ENCODE measurements at regions not wholly inside any gene's neighbourhood (a gene's known extent, or its start where the extent isn't known, plus 50 kb on each side); places are given as distances from the start of the nearest gene placed in this dataset.
"Not testable (repeated sequence)": the region's sequence is repeated elsewhere in the genome, so short reads cannot be mapped to it uniquely, and the experiment has no call there.

DNA sequence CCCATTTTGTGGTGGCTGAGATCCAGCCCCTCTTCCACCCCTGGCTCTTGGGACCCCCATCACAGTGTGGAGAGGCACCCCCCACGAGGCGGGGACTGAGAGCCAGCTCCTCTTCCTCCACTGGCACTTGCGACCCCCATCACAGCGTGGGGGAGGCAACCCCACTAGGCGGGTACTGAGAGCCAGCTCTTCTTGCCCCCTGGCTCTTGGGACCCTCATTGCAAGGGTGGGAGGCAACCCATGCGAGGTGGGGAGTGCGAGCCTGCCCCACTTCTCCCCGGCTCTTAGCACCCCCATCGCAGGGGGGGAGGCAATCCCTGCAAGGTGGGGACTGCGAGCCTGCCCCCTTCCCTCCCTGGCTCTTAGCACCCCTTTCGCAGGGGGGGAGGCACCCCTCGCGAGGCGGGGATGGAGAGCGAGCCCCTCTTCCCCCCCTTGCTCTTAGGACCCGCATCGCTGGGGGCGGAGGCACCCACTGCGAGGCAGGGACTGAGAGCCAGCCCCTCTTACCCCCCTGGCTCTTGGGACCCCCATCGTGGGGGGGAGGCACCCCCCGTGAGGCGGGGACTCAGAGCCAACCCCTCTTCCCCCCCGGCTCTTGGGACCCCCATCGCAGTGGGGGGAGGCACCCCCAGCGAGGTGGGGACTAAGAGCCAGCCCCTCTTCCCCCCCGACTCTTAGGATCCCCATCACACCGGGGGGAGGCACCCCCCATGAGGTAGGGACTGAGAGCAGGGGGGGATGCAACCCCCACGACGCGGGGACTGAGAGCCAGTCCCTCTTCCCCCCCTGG is 364.6 kb upstream of the SPRY2 start:
- TF ChIP-seq, protein P1, sequence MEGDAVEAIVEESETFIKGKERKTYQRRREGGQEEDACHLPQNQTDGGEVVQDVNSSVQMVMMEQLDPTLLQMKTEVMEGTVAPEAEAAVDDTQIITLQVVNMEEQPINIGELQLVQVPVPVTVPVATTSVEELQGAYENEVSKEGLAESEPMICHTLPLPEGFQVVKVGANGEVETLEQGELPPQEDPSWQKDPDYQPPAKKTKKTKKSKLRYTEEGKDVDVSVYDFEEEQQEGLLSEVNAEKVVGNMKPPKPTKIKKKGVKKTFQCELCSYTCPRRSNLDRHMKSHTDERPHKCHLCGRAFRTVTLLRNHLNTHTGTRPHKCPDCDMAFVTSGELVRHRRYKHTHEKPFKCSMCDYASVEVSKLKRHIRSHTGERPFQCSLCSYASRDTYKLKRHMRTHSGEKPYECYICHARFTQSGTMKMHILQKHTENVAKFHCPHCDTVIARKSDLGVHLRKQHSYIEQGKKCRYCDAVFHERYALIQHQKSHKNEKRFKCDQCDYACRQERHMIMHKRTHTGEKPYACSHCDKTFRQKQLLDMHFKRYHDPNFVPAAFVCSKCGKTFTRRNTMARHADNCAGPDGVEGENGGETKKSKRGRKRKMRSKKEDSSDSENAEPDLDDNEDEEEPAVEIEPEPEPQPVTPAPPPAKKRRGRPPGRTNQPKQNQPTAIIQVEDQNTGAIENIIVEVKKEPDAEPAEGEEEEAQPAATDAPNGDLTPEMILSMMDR (IDR thresholded peaks at IDR 0.05; ENCODE audit: unreplicated experiment) = no peak
- no peak overlapping the region for H3K27ac Mint-ChIP-seq (ENCODE audit: low read depth, unreplicated experiment)
- intact Hi-C loops (cut with micrococcal nuclease) = no loop called here
- no peaks in the 10 kb centered on the region for H3K9me3 Mint-ChIP-seq (ENCODE audit: unreplicated experiment)
- no peaks in the 10 kb centered on the region for H3K27me3 Mint-ChIP-seq (ENCODE audit: insufficient read depth, unreplicated experiment)
- no TSS peak for BruUV-seq (replicated peaks)
- no peaks in the 10 kb centered on the region for H3K4me1 Mint-ChIP-seq (ENCODE audit: insufficient read depth, unreplicated experiment)
- ChIA-PET POLR2A (no interaction called here), CTCF (no interaction called here)
- DNase-seq (ENCODE audit: unreplicated experiment) = no peak
- H3K36me3 Mint-ChIP-seq (ENCODE audit: insufficient read depth, unreplicated experiment) = no peaks in the 10 kb centered on the region
- no peak overlapping the region for H3K4me3 Mint-ChIP-seq (ENCODE audit: unreplicated experiment)

- no TSS peak for BruUV-seq (replicated peaks)
- POLR2A ChIA-PET = no interaction called here
Observed at GRCh38 chr13:80704369-80704768, 363.4 kb upstream of the SPRY2 start.

DNA sequence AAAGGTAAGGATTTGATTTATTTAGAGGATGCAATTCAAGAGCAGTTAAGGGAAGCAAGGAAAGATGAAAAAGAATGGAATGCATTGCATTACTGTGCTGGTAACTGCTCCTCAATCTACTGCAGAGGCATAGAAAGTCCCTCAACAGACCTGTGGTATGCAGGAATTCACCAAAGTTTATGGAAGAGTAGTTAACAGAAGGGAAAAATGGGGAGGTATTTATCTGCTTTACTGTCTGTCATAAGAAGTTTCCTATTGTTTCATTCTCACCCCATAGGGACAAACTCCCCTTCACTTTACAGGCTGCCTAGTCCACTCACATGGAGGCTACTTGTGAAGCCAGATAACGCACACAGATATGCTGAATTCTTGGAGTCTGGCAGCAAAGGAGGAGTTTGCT is 354.9 kb upstream of the SPRY2 start:
- Mint-ChIP-seq H3K27ac (ENCODE audit: low read depth, unreplicated experiment) (no peak overlapping the region), H3K36me3 (ENCODE audit: insufficient read depth, unreplicated experiment) (no peaks in the 10 kb centered on the region), H3K4me3 (ENCODE audit: unreplicated experiment) (no peak overlapping the region), H3K27me3 (ENCODE audit: insufficient read depth, unreplicated experiment) (no peaks in the 10 kb centered on the region), H3K4me1 (ENCODE audit: insufficient read depth, unreplicated experiment) (no peaks in the 10 kb centered on the region), H3K9me3 (ENCODE audit: unreplicated experiment) (peaks cover 22% of the 10 kb centered on the region)
- ChIA-PET CTCF (interaction anchor here (0.6 kb wide), 1 partner anchor 658 kb away, joined by 3 read pairs; no protein-coding TSS in a partner anchor), POLR2A (no interaction called here)
- DNase-seq (ENCODE audit: unreplicated experiment) = no peak
- intact Hi-C loops (cut with micrococcal nuclease) = no loop called here
- TF ChIP-seq, protein P1 (IDR thresholded peaks at IDR 0.05; ENCODE audit: unreplicated experiment) = no peak
- BruUV-seq (replicated peaks) = no TSS peak

More at GRCh38 chr13:80704369-80704768, 363.4 kb upstream of the SPRY2 start:
- CTCF ChIA-PET = no interaction called here
- no peaks in the 10 kb centered on the region for H3K36me3 Mint-ChIP-seq (ENCODE audit: insufficient read depth, unreplicated experiment)
- H3K4me1 Mint-ChIP-seq (ENCODE audit: insufficient read depth, unreplicated experiment) = no peaks in the 10 kb centered on the region
- H3K9me3 Mint-ChIP-seq (ENCODE audit: unreplicated experiment) = no peaks in the 10 kb centered on the region
- TF ChIP-seq, protein P1 (IDR thresholded peaks at IDR 0.05; ENCODE audit: unreplicated experiment) = no peak
- DNase-seq (ENCODE audit: unreplicated experiment) = no peak
- H3K4me3 Mint-ChIP-seq (ENCODE audit: unreplicated experiment) = no peak overlapping the region
- H3K27ac Mint-ChIP-seq (ENCODE audit: low read depth, unreplicated experiment) = no peak overlapping the region
- intact Hi-C loops (cut with micrococcal nuclease) = no loop called here
- H3K27me3 Mint-ChIP-seq (ENCODE audit: insufficient read depth, unreplicated experiment) = no peaks in the 10 kb centered on the region

GRCh38 chr13:80691814-80692213 is 350.9 kb upstream of the SPRY2 start:
- H3K36me3 Mint-ChIP-seq (ENCODE audit: insufficient read depth, unreplicated experiment); H3K4me3 Mint-ChIP-seq (ENCODE audit: unreplicated experiment); H3K27me3 Mint-ChIP-seq (ENCODE audit: insufficient read depth, unreplicated experiment); intact Hi-C loops (cut with micrococcal nuclease); CTCF ChIA-PET; DNase-seq (ENCODE audit: unreplicated experiment); BruUV-seq (replicated peaks); H3K4me1 Mint-ChIP-seq (ENCODE audit: insufficient read depth, unreplicated experiment); H3K27ac Mint-ChIP-seq (ENCODE audit: low read depth, unreplicated experiment); POLR2A ChIA-PET: not testable (repeated sequence)
- peaks cover 28% of the 10 kb centered on the region for H3K9me3 Mint-ChIP-seq (ENCODE audit: unreplicated experiment)
